MM.1S (cell line): ENCODE measurements at regions not wholly inside any gene's neighbourhood (a gene's known extent, or its start where the extent isn't known, plus 50 kb on each side); places are given as distances from the start of the nearest gene placed in this dataset.
"Not testable (repeated sequence)": the region's sequence is repeated elsewhere in the genome, so short reads cannot be mapped to it uniquely, and the experiment has no call there.

Source experiments
- DNase-seq: peaks from one replicate; pipeline ENCODE4 v3.0.0-alpha.2; 2015
- H2AFZ ChIP-seq: fragments of 300-600 bp; sonication (generic); 2 replicates; pipeline ENCODE4 v1.6.0; 2016; ENCODE audit warnings: antibody characterized with exemption, low read length
- H3F3A ChIP-seq: fragments of 300-600 bp; sonication (generic); 2 replicates; pipeline ENCODE4 v1.6.1; 2016; ENCODE audit warnings: mild to moderate bottlenecking, antibody characterized with exemption, low read length, moderate library complexity, mixed read lengths; ENCODE audit not compliant: insufficient read depth
- H3K27ac ChIP-seq: fragments of 300-600 bp; sonication (generic); 2 replicates; pipeline ENCODE4 v1.5.1; 2016; ENCODE audit warnings: mild to moderate bottlenecking, low read length
- H3K27me3 ChIP-seq: fragments of 300-600 bp; sonication (generic); replicated peaks from 2 replicates; pipeline ENCODE4 v1.6.0; 2016; ENCODE audit warnings: low read length; ENCODE audit not compliant: insufficient read depth
- H3K36me3 ChIP-seq: fragments of 300-600 bp; sonication (generic); replicated peaks from 2 replicates; pipeline ENCODE4 v1.6.1; 2016; ENCODE audit warnings: mild to moderate bottlenecking, low read length, mixed read lengths; ENCODE audit not compliant: insufficient read depth
- H3K4me1 ChIP-seq: fragments of 300-600 bp; sonication (generic); 2 replicates; pipeline ENCODE4 v1.6.1; 2016; ENCODE audit warnings: low read length, mixed read lengths
- H3K4me2 ChIP-seq: fragments of 300-600 bp; sonication (generic); 2 replicates; pipeline ENCODE4 v1.6.0; 2016; ENCODE audit warnings: low read depth, low read length
- H3K4me3 ChIP-seq: fragments of 300-600 bp; sonication (generic); 2 replicates; pipeline ENCODE4 v1.5.1; 2016; ENCODE audit warnings: low read length, mixed read lengths
- H3K79me2 ChIP-seq: fragments of 300-600 bp; sonication (generic); 2 replicates; pipeline ENCODE4 v1.6.1; 2016; ENCODE audit warnings: mixed run types, low read length, mixed read lengths
- H3K9ac ChIP-seq: fragments of 300-600 bp; sonication (generic); 2 replicates; pipeline ENCODE4 v1.6.1; 2016; ENCODE audit warnings: low read length, mixed read lengths
- H3K9me2 ChIP-seq: fragments of 300-600 bp; sonication (generic); replicated peaks from 2 replicates; pipeline ENCODE4 v1.6.1; 2016; ENCODE audit warnings: mild to moderate bottlenecking, low read length, mixed read lengths; ENCODE audit not compliant: insufficient read depth
- H3K9me3 ChIP-seq: fragments of 300-600 bp; sonication (generic); replicated peaks from 2 replicates; pipeline ENCODE4 v1.6.1; 2016; ENCODE audit warnings: mild to moderate bottlenecking, low read length, mixed read lengths; ENCODE audit not compliant: insufficient read depth
- H4K20me1 ChIP-seq: fragments of 300-600 bp; sonication (generic); 2 replicates; pipeline ENCODE4 v1.6.1; 2016; ENCODE audit warnings: mild to moderate bottlenecking, low read length, moderate library complexity, mixed read lengths; ENCODE audit not compliant: insufficient read depth
- CTCF ChIP-seq: fragments of 300-600 bp; sonication (generic); IDR thresholded peaks from 2 replicates; pipeline ENCODE4 v1.5.1; 2016; ENCODE audit warnings: antibody characterized with exemption, low read length, mixed read lengths
- EZH2 ChIP-seq: fragments of 300-600 bp; sonication (generic); optimal IDR thresholded peaks from 2 replicates; pipeline ENCODE3; 2017; ENCODE audit warnings: low read depth, mild to moderate bottlenecking, antibody characterized with exemption, low read length, mixed read lengths
- EZH2phosphoT487 ChIP-seq: fragments of 300-600 bp; sonication (generic); IDR thresholded peaks from 2 replicates; pipeline ENCODE4 v1.6.1; 2018; ENCODE audit warnings: antibody characterized with exemption, low read length

- no peak for DNase-seq
- no peak overlapping the region for H2AFZ ChIP-seq
- H3K4me3 ChIP-seq, result no peak overlapping the region
- H3F3A ChIP-seq, result no peaks in the 10 kb centered on the region
- H3K36me3 ChIP-seq, result no peaks in the 10 kb centered on the region
- no peaks in the 10 kb centered on the region for H3K4me1 ChIP-seq
- H3K4me2 ChIP-seq, result no peak overlapping the region
- H3K79me2 ChIP-seq, result no peaks in the 10 kb centered on the region
- H3K27me3 ChIP-seq, result no peaks in the 10 kb centered on the region
- no peaks in the 10 kb centered on the region for H3K9me3 ChIP-seq
- H4K20me1 ChIP-seq, result no peaks in the 10 kb centered on the region
- TF ChIP-seq EZH2phosphoT487, result no peak
- no peak for TF ChIP-seq CTCF
- no peak for TF ChIP-seq EZH2
- no peaks in the 10 kb centered on the region for H3K9me2 ChIP-seq
- H3K9ac ChIP-seq, result no peak overlapping the region
- H3K27ac ChIP-seq, result no peak overlapping the region
Measured at GRCh38 chr5:124980163-124980941, 233.9 kb upstream of the ZNF608 start.

GRCh38 chr5:124981901-124982300 is 235.5 kb upstream of the ZNF608 start:
- no peaks in the 10 kb centered on the region for H3K4me1 ChIP-seq
- no peak overlapping the region for H3K27ac ChIP-seq
- no peak overlapping the region for H3K4me3 ChIP-seq
- no peak for DNase-seq
- no peaks in the 10 kb centered on the region for H3K27me3 ChIP-seq
- H2AFZ ChIP-seq, result no peak overlapping the region
- no peaks in the 10 kb centered on the region for H3K9me3 ChIP-seq
- no peaks in the 10 kb centered on the region for H3F3A ChIP-seq
- no peaks in the 10 kb centered on the region for H3K36me3 ChIP-seq
- H3K4me2 ChIP-seq, result no peak overlapping the region
- H3K79me2 ChIP-seq, result no peaks in the 10 kb centered on the region
- no peak overlapping the region for H3K9ac ChIP-seq
- H3K9me2 ChIP-seq, result no peaks in the 10 kb centered on the region
- H4K20me1 ChIP-seq, result no peaks in the 10 kb centered on the region
- no peak for TF ChIP-seq EZH2

- H3K9ac ChIP-seq, result no peak overlapping the region
- no peaks in the 10 kb centered on the region for H3K79me2 ChIP-seq
- no peaks in the 10 kb centered on the region for H3K4me1 ChIP-seq
- no peak overlapping the region for H3K4me3 ChIP-seq
- H3K4me2 ChIP-seq, result no peak overlapping the region
- no peak overlapping the region for H3K27ac ChIP-seq
- no peaks in the 10 kb centered on the region for H3K9me2 ChIP-seq
- H4K20me1 ChIP-seq, result no peaks in the 10 kb centered on the region
- H2AFZ ChIP-seq, result no peak overlapping the region
- H3K9me3 ChIP-seq, result no peaks in the 10 kb centered on the region
- H3K27me3 ChIP-seq, result no peaks in the 10 kb centered on the region
- DNase-seq, result no peak
- no peaks in the 10 kb centered on the region for H3F3A ChIP-seq
- no peaks in the 10 kb centered on the region for H3K36me3 ChIP-seq
- TF ChIP-seq EZH2phosphoT487 (no peak), EZH2 (no peak), CTCF (no peak)
Measured at GRCh38 chr5:124986170-124986569, 239.7 kb upstream of the ZNF608 start.

- Histone ChIP-seq H3K27me3 (no peaks in the 10 kb centered on the region), H3K9me2 (no peaks in the 10 kb centered on the region), H3K4me1 (no peaks in the 10 kb centered on the region), H3K27ac (no peak overlapping the region), H3K4me3 (no peak overlapping the region), H3F3A (no peaks in the 10 kb centered on the region), H4K20me1 (no peaks in the 10 kb centered on the region), H2AFZ (no peak overlapping the region), H3K4me2 (no peak overlapping the region), H3K9me3 (no peaks in the 10 kb centered on the region), H3K79me2 (no peaks in the 10 kb centered on the region), H3K36me3 (no peaks in the 10 kb centered on the region), H3K9ac (no peak overlapping the region)
- no peak for DNase-seq
- TF ChIP-seq CTCF (no peak), EZH2 (no peak), EZH2phosphoT487 (no peak)
Measured at GRCh38 chr5:124986667-124987066, 240.2 kb upstream of the ZNF608 start.

GRCh38 chr5:124987786-124988185 is 241.3 kb upstream of the ZNF608 start:
- not testable (repeated sequence) for DNase-seq, H3K27me3 ChIP-seq, H3K4me2 ChIP-seq, H3K9me3 ChIP-seq, H3K4me3 ChIP-seq, H3K9me2 ChIP-seq, H3F3A ChIP-seq, H3K27ac ChIP-seq, H3K36me3 ChIP-seq, H3K9ac ChIP-seq, H2AFZ ChIP-seq, H3K4me1 ChIP-seq, H3K79me2 ChIP-seq, H4K20me1 ChIP-seq
